ENCODE measurements at regions not wholly inside any gene's neighbourhood (a gene's known extent, or its start where the extent isn't known, plus 50 kb on each side); places are given as distances from the start of the nearest gene placed in this dataset.

DNA sequence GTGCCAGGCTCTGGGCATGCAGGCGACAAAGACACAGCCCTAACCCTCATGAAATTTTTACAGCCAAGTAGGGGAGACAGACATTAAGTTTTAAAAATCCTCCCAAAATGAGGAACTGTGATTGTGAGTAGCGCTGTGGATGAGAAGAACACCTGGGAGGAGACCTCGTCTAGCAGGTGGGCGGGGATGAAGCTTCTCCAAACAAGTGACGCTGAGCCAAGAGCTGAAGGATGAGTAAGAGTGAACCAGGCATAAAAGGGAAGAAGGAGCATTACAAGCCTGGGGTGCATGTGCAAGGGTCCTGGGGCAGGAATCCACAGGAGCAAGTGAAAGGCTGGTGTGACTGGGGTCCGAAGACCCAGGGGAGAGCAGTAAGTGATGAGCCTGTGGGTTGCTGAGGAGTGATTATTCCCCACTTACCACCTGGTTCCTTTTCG lies 149.4 kb upstream of the HS3ST2 start:
- TF ChIP-seq CTCF (IDR thresholded peaks at IDR 0.05) (no peak), POLR2A (IDR thresholded peaks at IDR 0.05) (no peak), POLR2AphosphoS5 (IDR thresholded peaks at IDR 0.05) (no peak)
